OCI-LY7 (cell line): ENCODE measurements at regions not wholly inside any gene's neighbourhood (a gene's known extent, or its start where the extent isn't known, plus 50 kb on each side); places are given as distances from the start of the nearest gene placed in this dataset.
"Not testable (repeated sequence)": the region's sequence is repeated elsewhere in the genome, so short reads cannot be mapped to it uniquely, and the experiment has no call there.

Source experiments
- BruUV-seq: library from RNA; stranded (reverse); fragments of 400-500 nt; replicated peaks from 2 replicates; lab custom pipeline; 2021; lab: Mats Ljungman, UMichigan
- CTCF ChIA-PET: fragments of 300-600 bp; sonication (Branson Sonifier 250); formaldehyde crosslinking; loops from one replicate; lab custom pipeline; 2022; ENCODE audit warnings: antibody characterized with exemption; ENCODE audit not compliant: unreplicated experiment; lab: Charles Lee
- POLR2A ChIA-PET: fragments of 300-600 bp; sonication (Branson Sonifier 250); formaldehyde crosslinking; loops from one replicate; lab custom pipeline; 2022; ENCODE audit warnings: antibody characterized with exemption; lab: Charles Lee
- DNase-seq: peaks from one replicate; pipeline ENCODE4 v3.0.0-alpha.2; 2015; ENCODE audit warnings: low spot score
- H2AFZ ChIP-seq: fragments of 200-600 bp; sonication (generic), shearing (Covaris generic); 2 replicates; pipeline ENCODE4 v1.6.1; 2014; ENCODE audit warnings: mild to moderate bottlenecking, antibody characterized with exemption, low read length, moderate library complexity
- H3K27ac ChIP-seq: fragments of 200-600 bp; sonication (generic); 2 replicates; pipeline ENCODE4 v1.5.1; 2014; ENCODE audit warnings: mixed run types, low read depth, mild to moderate bottlenecking, moderate library complexity, low read length, inconsistent platforms; ENCODE audit not compliant: poor library complexity, severe bottlenecking
- H3K36me3 ChIP-seq: fragments of 200-600 bp; sonication (generic); 2 replicates; pipeline ENCODE4 v1.6.1; 2014; ENCODE audit warnings: mild to moderate bottlenecking, antibody characterized with exemption, low read length, moderate library complexity, mixed read lengths; ENCODE audit not compliant: insufficient read depth
- H3K4me1 ChIP-seq: fragments of 200-600 bp; sonication (generic); 2 replicates; pipeline ENCODE4 v1.5.1; 2014; ENCODE audit warnings: mild to moderate bottlenecking, low read length; ENCODE audit not compliant: insufficient read depth, poor library complexity, severe bottlenecking
- H3K4me2 ChIP-seq: fragments of 200-600 bp; sonication (generic); 2 replicates; pipeline ENCODE4 v1.6.1; 2014; ENCODE audit warnings: mild to moderate bottlenecking, low read length
- H3K4me3 ChIP-seq: fragments of 200-600 bp; sonication (generic); 2 replicates; pipeline ENCODE4 v1.5.1; 2014; ENCODE audit warnings: mild to moderate bottlenecking, low read depth, low read length; ENCODE audit not compliant: poor library complexity, severe bottlenecking
- H3K79me2 ChIP-seq: fragments of 200-600 bp; sonication (generic); 2 replicates; pipeline ENCODE4 v1.6.1; 2016; ENCODE audit warnings: low read depth, mild to moderate bottlenecking, low read length, moderate library complexity, mixed read lengths; ENCODE audit not compliant: insufficient read depth
- H3K9me2 ChIP-seq: fragments of 200-600 bp; sonication (generic); 2 replicates; pipeline ENCODE4 v1.6.1; 2016; ENCODE audit warnings: mild to moderate bottlenecking, low read length, mixed read lengths; ENCODE audit not compliant: insufficient read depth
- H3K9me3 ChIP-seq: fragments of 200-600 bp; sonication (generic); 2 replicates; pipeline ENCODE4 v1.6.1; 2014; ENCODE audit warnings: mild to moderate bottlenecking, mixed run types, low read length, mixed read lengths
- H4K20me1 ChIP-seq: fragments of 200-600 bp; sonication (generic); 2 replicates; pipeline ENCODE4 v1.6.1; 2014; ENCODE audit warnings: mild to moderate bottlenecking, antibody characterized with exemption, low read length, moderate library complexity, mixed read lengths; ENCODE audit not compliant: insufficient read depth
- CTCF ChIP-seq: fragments of 200-600 bp; sonication (generic); conservative IDR thresholded peaks from 2 replicates; pipeline ENCODE4 v1.5.1; 2014; ENCODE audit warnings: mild to moderate bottlenecking, antibody characterized with exemption, low read length, moderate library complexity, mixed read lengths
- EZH2phosphoT487 ChIP-seq: fragments of 200-600 bp; sonication (generic); IDR thresholded peaks from 2 replicates; pipeline ENCODE4 v1.6.1; 2018; ENCODE audit warnings: low read depth, borderline replicate concordance, mild to moderate bottlenecking, mixed run types, antibody characterized with exemption, low read length, moderate library complexity, mixed read lengths
- intact Hi-C: fragments of 100-400 bp; cut with micrococcal nuclease; formaldehyde crosslinking; loops from one replicate; pipeline ENCODE4 v1.10.0; 2022; ENCODE audit not compliant: unreplicated experiment

- POLR2A ChIA-PET, H3K9me3 ChIP-seq, H3K36me3 ChIP-seq, H3K4me2 ChIP-seq, H4K20me1 ChIP-seq, H3K9me2 ChIP-seq, CTCF ChIA-PET, H3K27ac ChIP-seq, intact Hi-C loops, DNase-seq, BruUV-seq, H3K79me2 ChIP-seq, H3K4me1 ChIP-seq, H3K4me3 ChIP-seq, H2AFZ ChIP-seq: not testable (repeated sequence)
These were observed 473.9 kb downstream of the SIPA1L2 start for GRCh38 chr1:232156070-232156469.

GRCh38 chr1:232153652-232154051, 476.3 kb downstream of the SIPA1L2 start:
- no peak for DNase-seq
- ChIA-PET CTCF (no interaction called here), POLR2A (no interaction called here)
- BruUV-seq = no TSS peak
- no peak overlapping the region for H3K4me2 ChIP-seq
- intact Hi-C loops = no loop called here
- H4K20me1 ChIP-seq = no peaks in the 10 kb centered on the region
- no peaks in the 10 kb centered on the region for H3K9me2 ChIP-seq
- no peaks in the 10 kb centered on the region for H3K4me1 ChIP-seq
- H3K9me3 ChIP-seq = no peaks in the 10 kb centered on the region
- no peak overlapping the region for H2AFZ ChIP-seq
- no peaks in the 10 kb centered on the region for H3K36me3 ChIP-seq
- no peak overlapping the region for H3K27ac ChIP-seq
- H3K79me2 ChIP-seq = no peaks in the 10 kb centered on the region
- H3K4me3 ChIP-seq = no peak overlapping the region
- TF ChIP-seq CTCF (no peak), EZH2phosphoT487 (no peak)

GRCh38 chr1:232150770-232151548, 479.0 kb downstream of the SIPA1L2 start:
- no peak overlapping the region for H3K27ac ChIP-seq
- H4K20me1 ChIP-seq = no peaks in the 10 kb centered on the region
- no peak overlapping the region for H2AFZ ChIP-seq
- no TSS peak for BruUV-seq
- no peaks in the 10 kb centered on the region for H3K4me1 ChIP-seq
- H3K4me3 ChIP-seq = no peak overlapping the region
- H3K4me2 ChIP-seq = no peak overlapping the region
- H3K9me2 ChIP-seq = no peaks in the 10 kb centered on the region
- ChIA-PET POLR2A (interaction anchor here (0.7 kb wide), 1 partner anchor 36 kb away, joined by 4 read pairs; no protein-coding TSS in a partner anchor), CTCF (no interaction called here)
- no peak for DNase-seq
- intact Hi-C loops = no loop called here
- H3K36me3 ChIP-seq = no peaks in the 10 kb centered on the region
- no peaks in the 10 kb centered on the region for H3K9me3 ChIP-seq
- TF ChIP-seq CTCF = no peak
- no peak for TF ChIP-seq EZH2phosphoT487
- H3K79me2 ChIP-seq = no peaks in the 10 kb centered on the region
